CD4-positive, alpha-beta T cell treated with Interleukin-17A for 1 hour (primary cell): ENCODE measurements at regions not wholly inside any gene's neighbourhood (a gene's known extent, or its start where the extent isn't known, plus 50 kb on each side); places are given as distances from the start of the nearest gene placed in this dataset.

Experiments used
- DNase-seq: peaks from one replicate; pipeline ENCODE4 v3.0.0-alpha.2; 2020

- DNase-seq = no peak
These were observed 60.8 kb upstream of the GPR158 start for GRCh38 chr10:25114036-25114411.

GRCh38 chr10:25117757-25118156, 57.0 kb upstream of the GPR158 start:
- DNase-seq = no peak

- DNase-seq = no peak
These were observed 54.6 kb upstream of the GPR158 start for GRCh38 chr10:25120188-25120587.
